Mononuclear cell (primary cell): ENCODE measurements at regions not wholly inside any gene's neighbourhood (a gene's known extent, or its start where the extent isn't known, plus 50 kb on each side); places are given as distances from the start of the nearest gene placed in this dataset.

Experiments used
- H3K27me3 ChIP-seq: 2 replicates; pipeline ENCODE4 v1.6.0; 2011; ENCODE audit warnings: low read length, control low read depth; ENCODE audit not compliant: insufficient read depth
- H3K4me1 ChIP-seq: 2 replicates; pipeline ENCODE4 v1.5.1; 2011; ENCODE audit warnings: mild to moderate bottlenecking, low read length, control low read depth; ENCODE audit not compliant: insufficient read depth
- H3K4me3 ChIP-seq: 2 replicates; pipeline ENCODE4 v1.5.1; 2011; ENCODE audit warnings: mild to moderate bottlenecking, low read length, moderate library complexity
- H3K9me3 ChIP-seq: 2 replicates; pipeline ENCODE4 v1.5.1; 2011; ENCODE audit warnings: low read depth, mild to moderate bottlenecking, control low read depth, low read length

DNA sequence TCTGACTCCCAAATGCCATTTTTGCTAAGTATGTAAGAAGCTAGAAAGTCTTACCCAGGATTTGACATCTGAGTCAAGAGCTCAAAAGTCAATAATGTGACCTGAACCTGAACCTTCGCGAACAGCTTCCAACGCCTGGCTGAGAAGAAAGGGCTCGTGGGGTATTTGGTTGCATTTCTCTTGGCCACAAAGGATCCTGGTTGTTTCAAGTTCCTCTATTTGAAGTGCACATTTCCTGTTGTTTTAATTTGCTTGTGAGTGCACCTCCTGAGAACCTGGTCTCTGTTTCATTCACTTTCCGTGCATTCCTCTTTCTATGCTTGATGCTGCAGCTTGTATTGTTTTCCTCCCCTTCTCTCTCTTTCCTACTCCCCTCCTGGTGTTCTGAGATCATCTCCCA is 212.5 kb downstream of the FOXA2 start:
- Histone ChIP-seq H3K9me3 (no peaks in the 10 kb centered on the region), H3K4me3 (no peak overlapping the region), H3K27me3 (no peaks in the 10 kb centered on the region), H3K4me1 (peaks cover 28% of the 10 kb centered on the region)

DNA sequence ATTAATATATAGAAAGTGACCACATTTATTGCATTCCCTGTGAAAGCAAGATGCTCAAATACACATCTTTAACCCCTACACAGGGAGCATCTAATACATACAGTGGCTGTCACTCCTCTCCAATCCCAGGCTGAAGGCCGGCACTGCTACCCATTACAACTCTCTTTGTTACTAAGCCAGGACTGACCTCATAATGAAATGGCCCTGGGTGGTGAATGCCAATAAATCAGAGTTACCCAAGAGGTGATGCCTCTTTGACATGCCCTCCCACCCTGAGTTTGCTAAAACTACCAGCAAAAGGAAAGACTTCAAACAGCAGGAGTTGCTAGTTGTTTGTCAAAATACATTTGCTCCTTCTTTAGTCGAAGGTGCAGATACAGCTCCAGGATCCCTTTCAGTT is 214.2 kb downstream of the FOXA2 start:
- no peaks in the 10 kb centered on the region for H3K9me3 ChIP-seq
- H3K4me1 ChIP-seq = peaks cover 28% of the 10 kb centered on the region
- no peaks in the 10 kb centered on the region for H3K27me3 ChIP-seq
- no peak overlapping the region for H3K4me3 ChIP-seq

DNA sequence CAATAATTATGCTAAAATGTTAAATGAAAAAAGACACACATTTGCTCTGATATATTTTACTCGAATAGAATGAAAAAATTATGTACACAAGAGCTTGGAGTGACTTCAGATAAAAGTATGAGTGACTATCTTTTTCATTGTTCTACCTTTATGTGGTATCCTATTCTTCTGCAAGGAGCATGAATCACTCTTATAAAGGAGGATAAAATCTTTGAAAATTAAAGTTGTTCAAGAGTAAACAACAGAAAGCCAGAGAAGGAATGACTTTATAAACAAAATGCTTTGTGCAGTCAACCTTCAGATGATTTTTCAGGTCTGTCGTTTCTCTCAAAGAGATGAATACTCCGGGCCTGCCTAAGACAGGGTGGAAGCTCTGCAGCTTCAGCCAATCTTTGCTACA is 215.3 kb downstream of the FOXA2 start:
- Histone ChIP-seq H3K4me1 (peaks cover 28% of the 10 kb centered on the region), H3K4me3 (no peak overlapping the region), H3K9me3 (no peaks in the 10 kb centered on the region), H3K27me3 (no peaks in the 10 kb centered on the region)

DNA sequence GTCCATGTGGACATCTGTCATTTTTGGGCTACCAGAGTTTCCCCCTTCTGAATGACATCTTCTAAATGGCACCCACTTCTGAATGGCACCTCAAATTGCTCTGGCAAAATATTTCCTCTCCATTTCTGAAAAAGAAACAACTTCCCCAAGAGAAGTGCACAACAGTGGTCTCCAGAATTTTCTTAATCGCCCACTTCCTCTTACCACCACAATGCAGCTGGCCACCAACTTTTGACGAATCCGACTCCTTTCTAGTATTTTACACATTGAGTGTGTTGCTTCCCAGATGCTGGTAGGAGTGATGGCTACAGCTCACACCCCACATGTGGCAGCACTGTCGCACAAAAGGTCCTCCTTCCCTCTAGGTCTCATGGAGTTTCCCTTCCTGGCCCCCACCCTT is 216.1 kb downstream of the FOXA2 start:
- H3K27me3 ChIP-seq = no peaks in the 10 kb centered on the region
- peaks cover 5% of the 10 kb centered on the region for H3K9me3 ChIP-seq
- H3K4me3 ChIP-seq = no peak overlapping the region
- peaks cover 28% of the 10 kb centered on the region for H3K4me1 ChIP-seq

DNA sequence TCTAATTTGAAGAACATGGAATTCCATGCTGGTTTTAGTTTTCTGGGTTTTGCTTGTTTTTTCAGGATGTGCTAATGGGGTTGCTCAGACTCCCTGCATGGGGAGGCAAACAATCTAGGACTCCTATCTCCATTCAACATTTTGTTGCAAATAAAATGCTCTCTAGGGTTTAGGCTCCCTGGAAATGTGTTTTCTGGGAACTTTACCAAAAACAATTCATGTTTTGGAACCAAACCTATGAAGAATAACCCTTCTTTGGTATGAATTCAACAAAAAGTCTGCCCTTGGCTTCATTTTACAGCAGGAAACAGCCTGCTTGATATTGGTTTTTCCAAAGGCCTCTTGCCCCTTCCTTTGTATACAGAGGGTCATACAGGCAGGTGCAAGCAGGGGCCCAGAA is 217.7 kb downstream of the FOXA2 start:
- no peaks in the 10 kb centered on the region for H3K27me3 ChIP-seq
- no peak overlapping the region for H3K4me3 ChIP-seq
- peaks cover 5% of the 10 kb centered on the region for H3K9me3 ChIP-seq
- H3K4me1 ChIP-seq = peaks cover 19% of the 10 kb centered on the region

DNA sequence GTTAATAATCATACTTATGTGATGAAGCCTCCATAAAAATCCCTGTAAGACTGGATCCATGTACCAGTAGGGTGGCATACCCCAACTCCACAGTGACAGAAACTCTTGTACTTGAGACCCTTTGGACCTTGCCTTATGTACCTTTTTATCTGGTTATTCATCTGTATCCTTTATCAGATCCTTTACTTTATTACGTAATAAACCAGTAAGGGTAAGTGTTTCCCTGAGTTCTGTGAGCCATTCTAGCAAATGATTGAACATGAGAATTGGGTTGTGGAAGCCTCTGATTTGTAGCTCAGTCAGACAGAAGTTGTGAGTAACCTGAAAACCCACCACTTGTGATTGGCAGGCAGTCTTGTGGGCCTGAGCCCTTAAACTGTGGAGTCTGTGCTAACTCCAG is 229.7 kb downstream of the FOXA2 start:
- no peaks in the 10 kb centered on the region for H3K27me3 ChIP-seq
- H3K4me3 ChIP-seq = no peak overlapping the region
- no peaks in the 10 kb centered on the region for H3K4me1 ChIP-seq
- H3K9me3 ChIP-seq = no peaks in the 10 kb centered on the region

DNA sequence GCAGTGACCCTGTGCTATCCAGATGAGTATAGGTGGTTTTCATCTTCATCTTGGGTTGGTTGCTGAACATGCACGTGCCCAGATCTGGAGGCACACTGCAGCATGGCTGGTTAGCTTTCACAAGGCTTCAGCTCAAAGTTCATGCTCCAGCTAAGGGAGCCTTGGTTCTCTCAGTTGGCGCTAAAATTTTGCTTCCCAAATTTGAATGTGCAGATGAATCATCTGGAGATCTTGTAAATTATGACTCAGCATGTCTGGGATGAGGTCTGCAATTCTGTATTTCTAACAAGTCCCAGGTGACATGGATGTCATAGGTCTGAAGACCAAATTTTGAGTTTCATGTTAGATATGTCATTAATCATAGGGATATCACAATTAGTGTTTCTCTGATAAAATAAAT is 230.8 kb downstream of the FOXA2 start:
- Histone ChIP-seq H3K4me1 (no peaks in the 10 kb centered on the region), H3K27me3 (no peaks in the 10 kb centered on the region), H3K4me3 (no peak overlapping the region), H3K9me3 (no peaks in the 10 kb centered on the region)

DNA sequence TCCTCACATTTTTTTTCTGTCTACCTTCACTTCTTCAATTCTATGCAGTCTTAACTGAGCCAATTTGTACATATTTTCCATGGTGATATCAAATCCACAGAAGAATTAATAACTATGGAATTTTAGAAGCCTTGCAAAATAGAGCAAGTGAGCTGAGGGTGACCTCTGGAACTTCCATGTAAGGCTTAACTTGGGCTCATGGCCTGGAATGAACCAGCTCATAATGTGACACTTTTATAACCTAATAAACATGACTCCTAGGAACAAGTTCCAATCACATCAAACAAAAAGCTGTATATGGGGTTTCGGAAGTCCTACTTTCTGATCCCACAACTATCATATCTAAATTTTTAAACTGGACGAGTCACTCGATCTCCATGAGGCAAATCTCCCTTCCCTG is 232.4 kb downstream of the FOXA2 start:
- no peaks in the 10 kb centered on the region for H3K27me3 ChIP-seq
- peaks cover 3% of the 10 kb centered on the region for H3K4me1 ChIP-seq
- no peak overlapping the region for H3K4me3 ChIP-seq
- H3K9me3 ChIP-seq = no peaks in the 10 kb centered on the region

DNA sequence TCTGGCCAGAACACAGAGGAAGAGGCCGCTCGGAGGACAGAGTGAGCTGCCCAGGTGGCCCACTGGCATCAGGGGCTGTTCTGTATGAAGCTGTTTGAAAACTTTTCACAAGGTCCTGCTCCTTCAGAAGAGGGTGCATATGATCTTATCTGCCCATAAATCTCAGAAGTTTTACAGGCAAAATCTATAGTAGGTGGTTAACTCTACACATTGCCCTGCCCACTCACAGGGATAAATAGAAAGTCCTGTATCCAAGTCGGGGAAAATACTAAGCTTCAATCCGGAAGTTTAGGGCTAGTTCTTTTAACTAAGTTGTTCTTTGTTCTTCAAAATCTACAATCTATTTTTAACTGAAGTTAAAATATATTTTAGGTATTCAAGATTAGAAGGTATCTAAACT is 233.7 kb downstream of the FOXA2 start:
- H3K27me3 ChIP-seq = no peaks in the 10 kb centered on the region
- H3K9me3 ChIP-seq = no peaks in the 10 kb centered on the region
- H3K4me3 ChIP-seq = no peak overlapping the region
- H3K4me1 ChIP-seq = peaks cover 8% of the 10 kb centered on the region

DNA sequence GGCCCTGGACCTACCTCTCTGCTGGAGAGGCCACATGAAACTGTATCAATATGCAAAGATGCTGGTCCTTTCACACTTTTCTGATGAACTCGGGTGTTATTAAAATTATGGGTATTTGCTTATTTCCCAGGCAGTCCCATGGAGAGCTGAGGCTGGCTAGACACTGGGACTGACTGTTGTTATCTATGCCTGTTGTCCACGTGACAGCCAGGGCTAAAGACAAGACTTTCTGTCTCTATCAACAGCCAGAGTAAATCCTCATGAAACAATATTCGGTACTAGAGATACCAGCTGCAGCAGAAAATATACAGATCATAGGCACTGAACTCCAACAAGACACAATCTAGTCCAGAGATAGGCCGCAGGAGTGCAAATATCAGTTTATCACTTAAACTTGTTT is 236.4 kb downstream of the FOXA2 start:
- Histone ChIP-seq H3K4me1 (peaks cover 8% of the 10 kb centered on the region), H3K27me3 (no peaks in the 10 kb centered on the region), H3K4me3 (no peak overlapping the region), H3K9me3 (no peaks in the 10 kb centered on the region)

DNA sequence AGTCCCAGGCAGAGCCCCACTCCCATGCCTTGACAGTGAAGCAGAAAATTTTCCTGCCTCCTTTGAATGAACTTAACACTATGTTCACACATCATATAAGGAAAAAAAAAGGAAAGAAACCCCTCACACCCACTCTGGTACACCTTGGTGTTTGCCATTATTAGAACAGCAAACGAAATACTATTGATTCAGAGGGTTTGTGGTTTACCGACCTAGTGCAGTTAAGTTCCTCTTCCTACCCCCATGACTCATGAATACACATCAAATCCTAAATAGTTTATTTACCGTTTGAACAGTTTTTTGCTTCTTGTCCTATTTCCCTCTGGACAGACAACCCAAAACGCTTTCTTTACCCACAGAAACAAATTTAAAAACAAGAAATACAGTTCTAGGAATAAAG is 237.7 kb downstream of the FOXA2 start:
- Histone ChIP-seq H3K27me3 (no peaks in the 10 kb centered on the region), H3K4me1 (peaks cover 8% of the 10 kb centered on the region), H3K4me3 (no peak overlapping the region), H3K9me3 (no peaks in the 10 kb centered on the region)

DNA sequence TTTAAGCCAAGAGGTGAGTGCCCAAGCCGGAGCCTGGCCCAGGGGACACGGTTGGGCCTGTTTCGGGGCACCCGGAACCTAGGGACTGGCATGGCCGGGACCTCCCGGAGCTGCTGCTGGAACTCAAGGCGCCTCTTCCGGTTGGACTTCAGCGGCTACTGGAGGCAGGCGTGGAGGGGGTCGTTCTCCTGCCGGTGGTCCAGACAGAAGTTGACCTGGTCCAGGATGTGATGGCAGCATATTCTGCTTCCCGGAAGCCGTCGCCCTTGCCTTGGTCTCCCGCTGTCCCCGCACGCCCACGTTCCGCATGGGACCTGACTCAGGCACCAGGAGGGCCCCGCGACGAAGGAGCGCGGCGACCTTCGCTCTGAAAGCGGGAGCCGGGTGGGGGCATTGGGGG is 240.8 kb downstream of the FOXA2 start:
- Histone ChIP-seq H3K9me3 (no peaks in the 10 kb centered on the region), H3K4me3 (no peak overlapping the region), H3K27me3 (no peaks in the 10 kb centered on the region), H3K4me1 (peaks cover 8% of the 10 kb centered on the region)

DNA sequence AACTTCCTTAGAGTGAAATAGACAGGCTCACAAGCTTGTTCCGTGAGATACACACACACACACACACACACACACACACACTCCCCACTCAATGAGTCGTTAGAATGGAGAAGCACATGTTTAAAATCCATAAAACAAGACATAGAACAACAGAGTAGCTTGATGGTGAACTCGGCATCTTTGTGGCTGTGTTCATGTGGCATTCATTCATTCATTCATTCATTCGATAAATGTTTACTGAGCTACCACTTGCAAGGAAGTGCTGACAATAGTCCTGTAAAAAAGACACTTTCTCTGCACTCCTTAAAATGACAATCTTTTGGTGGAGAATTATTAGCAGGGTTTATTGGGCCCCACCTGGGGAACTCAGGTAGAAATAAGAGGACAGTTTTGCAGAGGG is 242.0 kb downstream of the FOXA2 start:
- Histone ChIP-seq H3K4me1 (peaks cover 8% of the 10 kb centered on the region), H3K27me3 (no peaks in the 10 kb centered on the region), H3K9me3 (no peaks in the 10 kb centered on the region), H3K4me3 (no peak overlapping the region)

DNA sequence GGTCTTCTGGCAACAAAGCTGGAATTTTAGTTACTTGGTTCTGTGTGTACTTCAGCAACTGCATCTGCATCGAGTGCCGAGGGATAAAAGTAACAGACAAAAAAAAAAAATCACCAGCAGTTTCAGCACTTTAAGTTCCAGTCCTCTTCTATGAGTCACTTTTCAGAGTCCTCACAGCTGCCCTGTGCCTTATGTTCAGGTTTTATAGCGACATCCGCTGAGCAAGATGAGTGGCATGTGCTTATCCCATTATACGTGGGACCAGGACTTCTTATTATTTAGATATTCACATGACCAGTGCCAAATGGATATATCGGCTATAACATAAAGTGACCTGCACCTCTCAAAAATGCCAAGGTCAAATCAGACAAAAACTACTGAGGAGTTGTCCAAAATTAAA is 242.9 kb downstream of the FOXA2 start:
- Histone ChIP-seq H3K4me1 (peaks cover 2% of the 10 kb centered on the region), H3K9me3 (no peaks in the 10 kb centered on the region), H3K27me3 (no peaks in the 10 kb centered on the region)

DNA sequence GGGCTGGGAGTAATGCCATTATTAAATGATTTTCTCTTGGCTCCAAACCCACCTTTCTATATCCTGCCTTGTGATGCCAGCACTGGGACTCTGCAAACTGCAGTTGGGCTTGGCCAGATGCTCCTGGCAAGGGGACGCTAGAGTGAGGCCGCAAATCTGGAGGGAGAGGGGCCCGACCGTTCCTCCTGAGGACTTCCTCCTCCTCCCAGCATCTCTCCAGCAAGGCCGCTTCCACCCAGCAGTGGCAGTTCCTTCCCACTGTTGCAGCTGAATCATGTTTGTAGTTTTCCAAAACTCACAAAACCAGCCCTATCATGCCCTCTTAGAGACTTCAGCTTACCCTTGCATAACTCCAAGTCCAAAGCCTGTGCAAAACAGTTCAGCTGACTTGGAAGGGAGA is 244.4 kb downstream of the FOXA2 start:
- H3K4me3 ChIP-seq = no peak overlapping the region
- H3K27me3 ChIP-seq = no peaks in the 10 kb centered on the region
- H3K4me1 ChIP-seq = no peaks in the 10 kb centered on the region
- no peaks in the 10 kb centered on the region for H3K9me3 ChIP-seq

More for the DNA sequence above, 242.9 kb downstream of the FOXA2 start:
- H3K4me3 ChIP-seq = no peak overlapping the region

DNA sequence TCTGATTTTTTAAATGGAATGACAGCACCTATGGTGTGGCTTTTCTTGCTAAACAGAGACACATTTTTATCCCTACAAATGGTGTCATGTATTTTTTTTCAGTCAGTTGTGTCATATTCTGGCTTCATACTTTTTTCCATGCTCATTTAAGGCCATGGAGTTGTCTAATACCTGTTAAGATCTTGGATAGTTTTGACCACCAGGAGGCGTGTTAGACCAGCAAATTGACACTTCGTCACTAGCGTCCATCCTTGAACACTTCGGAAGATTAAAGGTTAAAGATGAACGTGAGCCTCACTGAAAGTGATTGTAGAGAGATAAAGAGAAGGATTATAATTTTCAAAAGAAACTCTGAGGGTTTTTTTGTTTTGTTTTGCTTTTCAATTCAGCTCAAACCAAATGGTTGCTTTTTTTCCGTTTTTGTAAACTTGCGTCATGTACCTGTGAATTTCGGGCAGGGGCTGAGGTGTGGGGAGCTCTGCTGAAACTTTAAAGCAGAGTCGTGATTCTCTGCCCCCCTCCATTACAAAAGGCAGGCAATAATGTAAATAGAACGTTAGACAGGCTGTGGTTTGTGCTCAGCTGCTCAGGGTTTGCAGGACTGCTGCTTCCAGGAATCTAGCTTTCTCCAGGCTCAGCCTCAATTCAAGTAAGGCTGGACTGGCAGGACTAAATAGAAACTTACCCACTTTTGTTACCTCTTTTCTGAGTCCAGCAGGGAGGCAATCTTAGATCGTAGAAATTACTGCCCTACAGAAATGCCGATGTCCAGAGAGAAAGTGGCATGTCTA is 245.1 kb downstream of the FOXA2 start:
- no peaks in the 10 kb centered on the region for H3K9me3 ChIP-seq
- no peaks in the 10 kb centered on the region for H3K4me1 ChIP-seq
- no peak overlapping the region for H3K4me3 ChIP-seq
- no peaks in the 10 kb centered on the region for H3K27me3 ChIP-seq
